PFSK-1 (cell line): ENCODE measurements at regions not wholly inside any gene's neighbourhood (a gene's known extent, or its start where the extent isn't known, plus 50 kb on each side); places are given as distances from the start of the nearest gene placed in this dataset.

Experiments
- POLR2AphosphoS5 ChIP-seq: IDR thresholded peaks from 2 replicates; pipeline ENCODE4 v1.6.1; 2012; ENCODE audit warnings: low read depth, mild to moderate bottlenecking, control low read depth, low read length, moderate library complexity
- TAF1 ChIP-seq: IDR thresholded peaks from 2 replicates; pipeline ENCODE4 v1.6.1; 2012; ENCODE audit warnings: low read length, control low read depth, borderline replicate concordance; ENCODE audit not compliant: insufficient read depth

DNA sequence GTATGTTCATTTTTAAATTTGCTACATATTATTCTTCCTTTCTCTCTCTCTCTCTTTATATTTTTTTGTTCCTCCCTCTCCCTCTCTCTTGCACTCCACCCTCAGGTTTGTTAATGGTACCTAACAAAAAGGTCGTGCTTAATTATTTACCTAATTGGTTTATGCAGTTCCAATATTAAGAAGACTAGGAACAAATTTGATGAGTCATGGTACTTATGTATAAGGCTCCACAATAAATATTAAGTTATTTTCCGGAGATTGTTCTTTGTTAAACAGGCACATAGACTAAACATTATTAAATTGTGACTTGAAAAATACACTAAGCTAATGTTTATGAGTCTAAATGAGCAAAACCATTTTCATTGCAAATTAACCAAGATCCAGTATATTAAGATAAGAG, 1200.8 kb upstream of the ALCAM start:
- TF ChIP-seq POLR2AphosphoS5 = no peak
- no peak for TF ChIP-seq TAF1
